Liver (tissue), 3 donors: ENCODE measurements at regions not wholly inside any gene's neighbourhood (a gene's known extent, or its start where the extent isn't known, plus 50 kb on each side); places are given as distances from the start of the nearest gene placed in this dataset.

Experiments used
- EGR1 ChIP-seq, 2 donors: IDR thresholded peaks; 2 replicates each; pipeline ENCODE4 v1.6.1; 2016 to 2018; ENCODE audit warnings: antibody characterized with exemption in 2 of 2, low read depth in 2 of 2
- FOXA1 ChIP-seq: IDR thresholded peaks from 2 replicates; pipeline ENCODE4 v1.6.1; 2016; ENCODE audit warnings: antibody characterized with exemption
- HNF4G ChIP-seq: IDR thresholded peaks from 2 replicates; pipeline ENCODE4 v1.6.1; 2016; ENCODE audit warnings: antibody characterized with exemption
- NR2F2 ChIP-seq: IDR thresholded peaks from 2 replicates; pipeline ENCODE4 v1.6.1; 2016; ENCODE audit warnings: antibody characterized with exemption
- RAD21 ChIP-seq, 2 donors: IDR thresholded peaks; 2 replicates each; pipeline ENCODE4 v1.6.1; 2016; ENCODE audit warnings: antibody characterized with exemption in 2 of 2, mild to moderate bottlenecking in 2 of 2
- RXRA ChIP-seq, 2 donors: IDR thresholded peaks; 2 replicates each; pipeline ENCODE4 v1.6.1; 2017 to 2018; ENCODE audit warnings: antibody characterized with exemption in 2 of 2, mild to moderate bottlenecking in 1 of 2
- SP1 ChIP-seq: IDR thresholded peaks from 2 replicates; pipeline ENCODE4 v1.6.1; 2018; ENCODE audit warnings: antibody characterized with exemption, mild to moderate bottlenecking
- YY1 ChIP-seq: IDR thresholded peaks from 2 replicates; pipeline ENCODE4 v1.6.1; 2016; ENCODE audit warnings: antibody characterized with exemption, mild to moderate bottlenecking
- TF ChIP-seq, protein P1 (sequence below): fragments of 150-350 bp; IDR thresholded peaks from 2 replicates; pipeline ENCODE4 v1.5.1; 2017; ENCODE audit warnings: improper control_type of control experiment, low read depth, low read length; ENCODE audit not compliant: missing input control
- TF ChIP-seq, protein P2 (sequence below): IDR thresholded peaks from 2 replicates; pipeline ENCODE4 v1.6.1; 2016; ENCODE audit warnings: antibody characterized with exemption
- TF ChIP-seq, protein P3 (sequence below): IDR thresholded peaks from 2 replicates; pipeline ENCODE4 v1.6.1; 2016; ENCODE audit warnings: antibody characterized with exemption
- donor health status: healthy.
- donor health status: healthy.

DNA sequence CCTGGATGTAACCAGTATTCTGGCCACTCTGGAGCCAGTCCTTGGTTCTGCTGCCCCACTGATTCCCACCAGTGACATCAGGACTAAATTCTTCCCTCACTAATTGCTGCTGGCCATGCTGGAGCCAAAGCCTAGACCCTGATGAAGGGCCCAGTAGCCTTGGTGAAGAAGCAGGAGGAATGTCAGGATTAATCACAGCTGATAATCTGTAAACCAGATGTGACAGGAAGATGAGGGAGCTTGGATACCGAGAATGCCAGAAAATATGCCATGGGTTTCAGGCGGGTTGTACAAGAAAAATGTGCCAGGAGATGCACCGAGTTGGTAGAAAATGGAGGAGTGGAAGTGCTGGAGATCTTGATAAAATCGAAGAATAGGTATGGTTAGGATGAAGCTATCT, 119.0 kb upstream of the PPP2R5A start:
- TF ChIP-seq, protein P1, sequence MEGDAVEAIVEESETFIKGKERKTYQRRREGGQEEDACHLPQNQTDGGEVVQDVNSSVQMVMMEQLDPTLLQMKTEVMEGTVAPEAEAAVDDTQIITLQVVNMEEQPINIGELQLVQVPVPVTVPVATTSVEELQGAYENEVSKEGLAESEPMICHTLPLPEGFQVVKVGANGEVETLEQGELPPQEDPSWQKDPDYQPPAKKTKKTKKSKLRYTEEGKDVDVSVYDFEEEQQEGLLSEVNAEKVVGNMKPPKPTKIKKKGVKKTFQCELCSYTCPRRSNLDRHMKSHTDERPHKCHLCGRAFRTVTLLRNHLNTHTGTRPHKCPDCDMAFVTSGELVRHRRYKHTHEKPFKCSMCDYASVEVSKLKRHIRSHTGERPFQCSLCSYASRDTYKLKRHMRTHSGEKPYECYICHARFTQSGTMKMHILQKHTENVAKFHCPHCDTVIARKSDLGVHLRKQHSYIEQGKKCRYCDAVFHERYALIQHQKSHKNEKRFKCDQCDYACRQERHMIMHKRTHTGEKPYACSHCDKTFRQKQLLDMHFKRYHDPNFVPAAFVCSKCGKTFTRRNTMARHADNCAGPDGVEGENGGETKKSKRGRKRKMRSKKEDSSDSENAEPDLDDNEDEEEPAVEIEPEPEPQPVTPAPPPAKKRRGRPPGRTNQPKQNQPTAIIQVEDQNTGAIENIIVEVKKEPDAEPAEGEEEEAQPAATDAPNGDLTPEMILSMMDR: no peak
- TF ChIP-seq FOXA1 (no peak), SP1 (no peak), EGR1 (IDR thresholded peaks at IDR 0.05; ENCODE audit: low read depth in 2 of 2) (no peak), YY1 (no peak), NR2F2 (no peak), HNF4G (no peak), RXRA (IDR thresholded peaks at IDR 0.05) (no peak), RAD21 (IDR thresholded peaks at IDR 0.05) (no peak)
- TF ChIP-seq, protein P2, sequence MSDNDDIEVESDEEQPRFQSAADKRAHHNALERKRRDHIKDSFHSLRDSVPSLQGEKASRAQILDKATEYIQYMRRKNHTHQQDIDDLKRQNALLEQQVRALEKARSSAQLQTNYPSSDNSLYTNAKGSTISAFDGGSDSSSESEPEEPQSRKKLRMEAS: no peak
- TF ChIP-seq, protein P3, sequence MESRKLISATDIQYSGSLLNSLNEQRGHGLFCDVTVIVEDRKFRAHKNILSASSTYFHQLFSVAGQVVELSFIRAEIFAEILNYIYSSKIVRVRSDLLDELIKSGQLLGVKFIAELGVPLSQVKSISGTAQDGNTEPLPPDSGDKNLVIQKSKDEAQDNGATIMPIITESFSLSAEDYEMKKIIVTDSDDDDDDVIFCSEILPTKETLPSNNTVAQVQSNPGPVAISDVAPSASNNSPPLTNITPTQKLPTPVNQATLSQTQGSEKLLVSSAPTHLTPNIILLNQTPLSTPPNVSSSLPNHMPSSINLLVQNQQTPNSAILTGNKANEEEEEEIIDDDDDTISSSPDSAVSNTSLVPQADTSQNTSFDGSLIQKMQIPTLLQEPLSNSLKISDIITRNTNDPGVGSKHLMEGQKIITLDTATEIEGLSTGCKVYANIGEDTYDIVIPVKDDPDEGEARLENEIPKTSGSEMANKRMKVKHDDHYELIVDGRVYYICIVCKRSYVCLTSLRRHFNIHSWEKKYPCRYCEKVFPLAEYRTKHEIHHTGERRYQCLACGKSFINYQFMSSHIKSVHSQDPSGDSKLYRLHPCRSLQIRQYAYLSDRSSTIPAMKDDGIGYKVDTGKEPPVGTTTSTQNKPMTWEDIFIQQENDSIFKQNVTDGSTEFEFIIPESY: no peak
